Gastroesophageal sphincter (tissue), 3 donors: ENCODE measurements at regions not wholly inside any gene's neighbourhood (a gene's known extent, or its start where the extent isn't known, plus 50 kb on each side); places are given as distances from the start of the nearest gene placed in this dataset.

Source experiments
- EP300 ChIP-seq: sonication (generic); formaldehyde crosslinking; IDR thresholded peaks from one replicate; pipeline ENCODE4 v1.6.1; 2017; ENCODE audit warnings: antibody characterized with exemption, mild to moderate bottlenecking
- POLR2A ChIP-seq, 2 donors: fragments of 450-650 bp; IDR thresholded peaks; one replicate each; pipeline ENCODE4 v1.6.1; 2017; ENCODE audit warnings: antibody characterized with exemption in 2 of 2, mild to moderate bottlenecking in 2 of 2, moderate library complexity in 1 of 2
- TF ChIP-seq, protein P1 (sequence below), 4 experiments: fragments of 200-600 bp in 2 of 4; fragments of 450-650 bp in 2 of 4; sonication (generic) in 1 of 4; IDR thresholded peaks; one replicate each; pipeline ENCODE4 v1.5.1; 2017 to 2019; ENCODE audit warnings: antibody characterized with exemption in 4 of 4, mild to moderate bottlenecking in 2 of 4, moderate library complexity in 2 of 4

DNA sequence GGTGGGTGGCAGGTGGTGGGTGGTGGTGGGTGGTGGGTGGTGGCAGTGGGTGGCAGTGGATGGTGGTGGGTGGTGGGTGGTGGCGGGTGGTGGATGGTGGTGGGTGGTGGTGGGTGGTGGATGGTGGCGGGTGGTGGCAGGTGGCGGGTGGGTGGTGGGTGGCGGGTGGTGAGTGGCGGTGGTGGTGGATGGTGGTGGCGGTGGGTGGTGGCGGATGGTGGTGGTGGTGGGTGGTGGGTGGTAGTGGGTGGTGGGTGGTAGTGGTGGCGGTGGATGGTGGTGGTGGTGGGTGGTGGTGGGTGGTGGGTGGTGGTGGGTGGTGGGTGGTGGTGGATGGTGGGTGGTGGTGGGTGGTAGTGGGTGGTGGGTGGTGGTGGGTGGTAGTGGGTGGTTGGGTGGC lies 423.8 kb upstream of the PSMD7 start:
- TF ChIP-seq POLR2A (IDR thresholded peaks at IDR 0.05), result no peak
- TF ChIP-seq, protein P1, sequence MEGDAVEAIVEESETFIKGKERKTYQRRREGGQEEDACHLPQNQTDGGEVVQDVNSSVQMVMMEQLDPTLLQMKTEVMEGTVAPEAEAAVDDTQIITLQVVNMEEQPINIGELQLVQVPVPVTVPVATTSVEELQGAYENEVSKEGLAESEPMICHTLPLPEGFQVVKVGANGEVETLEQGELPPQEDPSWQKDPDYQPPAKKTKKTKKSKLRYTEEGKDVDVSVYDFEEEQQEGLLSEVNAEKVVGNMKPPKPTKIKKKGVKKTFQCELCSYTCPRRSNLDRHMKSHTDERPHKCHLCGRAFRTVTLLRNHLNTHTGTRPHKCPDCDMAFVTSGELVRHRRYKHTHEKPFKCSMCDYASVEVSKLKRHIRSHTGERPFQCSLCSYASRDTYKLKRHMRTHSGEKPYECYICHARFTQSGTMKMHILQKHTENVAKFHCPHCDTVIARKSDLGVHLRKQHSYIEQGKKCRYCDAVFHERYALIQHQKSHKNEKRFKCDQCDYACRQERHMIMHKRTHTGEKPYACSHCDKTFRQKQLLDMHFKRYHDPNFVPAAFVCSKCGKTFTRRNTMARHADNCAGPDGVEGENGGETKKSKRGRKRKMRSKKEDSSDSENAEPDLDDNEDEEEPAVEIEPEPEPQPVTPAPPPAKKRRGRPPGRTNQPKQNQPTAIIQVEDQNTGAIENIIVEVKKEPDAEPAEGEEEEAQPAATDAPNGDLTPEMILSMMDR (IDR thresholded peaks at IDR 0.05), result no peak
- no peak for TF ChIP-seq EP300
